ENCODE measurements at regions not wholly inside any gene's neighbourhood (a gene's known extent, or its start where the extent isn't known, plus 50 kb on each side); places are given as distances from the start of the nearest gene placed in this dataset.

DNA sequence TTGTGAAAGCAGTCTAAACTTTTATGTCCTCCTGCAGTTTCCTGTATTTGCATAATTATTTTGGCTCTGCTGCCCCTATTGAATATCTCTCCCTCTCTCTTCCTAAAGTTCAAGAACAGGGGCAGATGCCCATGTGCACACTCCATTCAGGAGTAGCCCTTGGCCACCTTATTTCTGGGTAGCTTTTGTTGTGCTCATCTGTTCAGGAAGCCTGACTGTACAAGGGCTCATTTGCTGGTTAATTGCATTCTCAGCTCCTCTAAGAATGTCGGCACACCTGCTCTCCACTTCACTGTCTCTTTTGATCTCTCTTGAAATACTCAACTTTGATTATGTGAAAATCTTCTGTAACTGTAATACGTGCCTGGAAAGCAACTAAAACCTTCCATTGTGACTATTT, 1378.8 kb upstream of the CDH8 start:
- TF ChIP-seq CTCF (IDR thresholded peaks at IDR 0.05) (no peak), POLR2AphosphoS5 (IDR thresholded peaks at IDR 0.05; ENCODE audit: low read depth, low read length) (no peak)
